ENCODE measurements at regions not wholly inside any gene's neighbourhood (a gene's known extent, or its start where the extent isn't known, plus 50 kb on each side); places are given as distances from the start of the nearest gene placed in this dataset.

GRCh38 chr1:234529095-234529949, 50.3 kb upstream of the TARBP1 start:
- no peaks in the 10 kb centered on the region for H3K79me2 ChIP-seq (ENCODE audit: insufficient read depth, low read length)
- H2AFZ ChIP-seq (ENCODE audit: insufficient read depth, low read depth, low read length, poor library complexity, severe bottlenecking) = no peak overlapping the region
- H3K36me3 ChIP-seq (replicated peaks in 1 of 2; ENCODE audit: control insufficient read depth in 1 of 2, insufficient read depth in 2 of 2, low read length in 2 of 2) = no peaks in the 10 kb centered on the region
- H3K4me3 Mint-ChIP-seq = peak overlapping the region in 1 of 2 donors; percentile 67
- H3K9ac ChIP-seq (ENCODE audit: insufficient read depth, low read length, poor library complexity, severe bottlenecking) = no peak overlapping the region
- peak overlapping the region; percentile 73 to 90 (median 82) for H3K27ac Mint-ChIP-seq
- DNase-seq = peak in 2 of 3 donors; percentile 50 to 62
- H3K27me3 Mint-ChIP-seq (ENCODE audit: low read depth in 3 of 3) = peaks cover 2% of the 10 kb centered on the region in 3 donors
- intact Hi-C loops (cut with micrococcal nuclease) = no loop called here
- peak overlapping the region in 1 of 2 donors; percentile 59 for H3K27ac ChIP-seq (ENCODE audit: low read depth in 1 of 2, low read length in 2 of 2)
- no peaks in the 10 kb centered on the region for H3K9me3 Mint-ChIP-seq
- H3K36me3 Mint-ChIP-seq = peaks cover 3 to 4% of the 10 kb centered on the region in 2 donors
- WGBS (ENCODE audit: insufficient coverage) = 91% methylated on average over 6 of the region's 8 CpGs
- H3K27me3 ChIP-seq (ENCODE audit: control insufficient read depth in 2 of 2, insufficient read depth in 2 of 2, low read length in 2 of 2) = no peaks in the 10 kb centered on the region
- H3K9me3 ChIP-seq (replicated peaks in 1 of 2; ENCODE audit: control insufficient read depth in 1 of 2, insufficient read depth in 1 of 2, low read length in 2 of 2) = no peaks in the 10 kb centered on the region
- peak overlapping the region in 1 of 3 experiments; percentile 31 for H3K4me3 ChIP-seq (replicated peaks in 1 of 3; ENCODE audit: low read depth in 2 of 3, low read length in 3 of 3)
- H3K4me1 ChIP-seq (ENCODE audit: control insufficient read depth in 1 of 2, insufficient read depth in 2 of 2, low read length in 2 of 2) = peaks cover 70 to 76% of the 10 kb centered on the region in 2 donors
- H3K4me1 Mint-ChIP-seq = peaks cover 70% of the 10 kb centered on the region
- no peaks in the 10 kb centered on the region for H4K20me1 ChIP-seq (ENCODE audit: insufficient read depth, low read length)
- no peak overlapping the region for H3K4me2 ChIP-seq (replicated peaks; ENCODE audit: extremely low read depth, low read length, poor library complexity, severe bottlenecking)
- TF ChIP-seq CTCF (IDR thresholded peaks at IDR 0.05) = no peak
